Hematopoietic multipotent progenitor cell treated with erythropoietin and hydrocortisone succinate and interleukin-3 and kit ligand, for 8 days (in vitro differentiated cells): ENCODE measurements at regions not wholly inside any gene's neighbourhood (a gene's known extent, or its start where the extent isn't known, plus 50 kb on each side); places are given as distances from the start of the nearest gene placed in this dataset.
"Not testable (repeated sequence)": the region's sequence is repeated elsewhere in the genome, so short reads cannot be mapped to it uniquely, and the experiment has no call there.

ENCODE experiments used
- DNase-seq: peaks from one replicate; pipeline ENCODE4 v3.0.0-alpha.2; 2015

DNA sequence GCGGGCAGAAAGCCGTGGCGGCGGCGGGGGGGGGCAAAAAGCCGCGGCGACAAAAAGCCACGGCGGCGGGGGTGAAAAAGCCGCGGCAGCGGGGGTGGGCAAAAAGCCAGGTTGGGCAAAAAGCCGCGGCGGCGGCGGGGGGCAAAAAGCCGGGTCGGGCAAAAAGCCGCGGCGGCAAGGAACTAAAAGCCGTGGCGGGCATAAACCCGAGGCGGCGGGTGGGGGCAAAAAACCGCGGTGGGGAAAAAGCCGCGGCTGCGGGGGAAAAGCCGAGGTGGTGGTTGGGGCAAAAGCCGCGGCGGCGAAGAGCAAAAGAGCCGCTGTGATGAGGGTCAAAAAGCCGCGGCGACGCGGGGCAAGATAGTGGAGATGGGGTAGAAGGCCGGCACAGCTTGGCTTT is 1834.2 kb downstream of the FOXD4L5 start:
- DNase-seq: not testable (repeated sequence)

- not testable (repeated sequence) for DNase-seq
Measured at GRCh38 chr9:63425123-63425522, 1859.9 kb downstream of the FOXD4L5 start.

DNA sequence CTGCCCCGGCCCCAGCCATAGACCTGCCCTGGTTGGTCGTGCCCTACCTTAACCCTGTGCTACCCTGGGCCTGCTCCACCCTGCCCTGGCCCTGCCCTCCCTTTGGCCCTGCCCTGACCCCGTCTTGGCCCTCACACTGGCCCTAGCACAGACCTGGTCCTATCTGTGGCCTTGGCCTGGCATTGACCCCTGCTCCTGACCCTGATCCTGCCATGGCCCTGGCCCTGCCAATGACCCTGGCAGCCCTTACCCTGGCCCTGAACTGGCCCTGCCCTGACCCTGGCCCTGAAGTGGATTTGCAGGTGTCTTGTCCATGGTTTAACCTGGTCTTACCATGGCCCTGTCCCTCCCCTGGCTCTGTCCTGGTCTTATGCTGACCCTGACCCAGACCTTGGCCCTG is 1894.1 kb downstream of the FOXD4L5 start:
- not testable (repeated sequence) for DNase-seq

DNA sequence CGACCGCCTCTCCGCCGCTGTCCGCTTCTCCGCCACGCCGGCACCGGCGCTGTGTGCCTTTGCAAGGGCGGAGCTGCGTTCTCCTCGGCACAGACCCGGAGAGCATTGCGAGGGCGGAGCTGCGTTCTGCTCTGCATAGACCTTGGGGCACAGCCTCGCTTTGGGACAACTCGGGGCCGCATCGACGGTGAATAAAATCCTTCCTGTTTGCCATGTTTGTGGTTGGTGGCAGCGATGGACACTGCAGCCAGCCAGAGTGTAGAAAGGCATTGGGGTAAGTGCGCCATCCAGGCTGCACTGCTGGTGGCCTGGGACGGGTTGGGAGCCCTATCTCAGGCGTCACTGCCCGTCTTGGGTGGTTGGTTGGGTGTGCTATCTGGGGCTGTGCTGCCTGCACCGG is 1899.5 kb downstream of the FOXD4L5 start:
- not testable (repeated sequence) for DNase-seq

GRCh38 chr9:63379864-63380263 is 1905.1 kb downstream of the FOXD4L5 start:
- DNase-seq: not testable (repeated sequence)

DNA sequence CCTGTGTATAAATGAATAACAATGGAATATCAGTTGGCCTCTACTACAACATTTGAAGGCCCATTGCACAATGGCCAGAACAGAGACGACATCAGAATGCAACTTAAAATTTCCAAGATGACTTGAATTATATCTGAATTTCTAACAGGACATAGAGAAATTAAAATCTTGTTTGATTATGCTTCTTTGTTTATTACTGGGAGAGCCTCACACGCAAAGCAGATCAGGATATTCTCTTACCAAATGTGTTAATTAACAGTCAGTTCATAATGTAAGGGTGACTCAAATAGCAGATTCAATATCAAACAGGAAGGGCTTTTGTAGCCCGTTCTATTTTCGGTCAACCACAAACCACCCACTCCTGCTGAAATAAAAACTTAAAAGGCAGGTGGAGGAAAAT is 1930.8 kb downstream of the FOXD4L5 start:
- DNase-seq: not testable (repeated sequence)

GRCh38 chr9:63347347-63347746 is 1937.7 kb downstream of the FOXD4L5 start:
- not testable (repeated sequence) for DNase-seq

GRCh38 chr9:63346310-63347048 is 1938.5 kb downstream of the FOXD4L5 start:
- DNase-seq: not testable (repeated sequence)

DNA sequence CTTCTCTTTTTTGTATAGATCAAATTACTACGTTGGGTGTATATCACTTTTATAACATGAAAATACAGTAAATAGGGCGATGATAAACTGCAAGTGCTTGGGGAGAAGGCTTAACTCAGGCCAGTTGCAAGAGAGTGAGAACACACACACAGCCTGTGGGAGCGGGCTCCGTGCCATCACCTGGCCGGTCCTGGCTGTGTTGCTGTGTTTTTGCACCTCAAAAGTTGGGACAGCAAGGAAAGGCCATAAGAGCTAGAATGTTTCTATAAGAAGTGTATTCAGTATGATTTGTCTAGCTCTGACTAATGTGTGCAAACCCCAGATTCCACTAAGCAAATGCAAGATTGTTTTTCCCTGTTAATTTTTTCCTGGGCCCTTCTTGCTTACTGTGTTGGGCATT is 1940.6 kb downstream of the FOXD4L5 start:
- not testable (repeated sequence) for DNase-seq

- DNase-seq: peak; percentile 84
Measured at GRCh38 chr9:63342528-63342927, 1942.5 kb downstream of the FOXD4L5 start.

DNA sequence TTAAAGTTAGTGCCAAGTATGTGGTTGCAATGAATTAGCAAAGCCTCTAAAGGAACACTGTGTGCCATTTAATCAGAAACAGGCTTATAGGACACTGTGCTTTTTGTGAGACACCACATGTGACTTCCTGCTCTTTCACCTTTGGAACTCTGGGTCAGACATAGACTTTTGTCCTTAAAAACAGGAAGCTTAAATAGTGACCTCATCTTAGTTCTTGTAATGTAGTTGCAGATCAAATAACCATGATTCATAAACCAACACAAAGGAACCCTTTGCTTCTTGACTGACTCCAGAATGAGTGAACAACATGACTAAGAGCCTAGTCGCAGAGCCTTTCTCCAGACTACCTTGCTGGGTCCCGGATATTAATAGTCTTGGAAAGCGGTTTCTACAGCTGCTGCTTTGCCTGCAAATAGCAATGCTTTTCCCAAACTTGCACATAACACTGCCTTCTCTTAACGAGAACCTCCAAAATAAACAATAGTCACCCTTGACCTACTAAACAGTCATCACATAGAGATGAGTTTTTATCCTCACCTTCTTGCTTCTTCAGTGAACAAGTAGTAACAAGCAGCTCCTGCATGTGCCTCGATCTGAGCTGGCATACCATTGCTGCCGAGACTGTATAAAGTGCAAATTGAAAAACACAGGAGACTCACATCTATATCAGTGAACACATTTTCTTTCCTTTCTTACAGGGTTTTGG is 1947.0 kb downstream of the FOXD4L5 start:
- not testable (repeated sequence) for DNase-seq

DNA sequence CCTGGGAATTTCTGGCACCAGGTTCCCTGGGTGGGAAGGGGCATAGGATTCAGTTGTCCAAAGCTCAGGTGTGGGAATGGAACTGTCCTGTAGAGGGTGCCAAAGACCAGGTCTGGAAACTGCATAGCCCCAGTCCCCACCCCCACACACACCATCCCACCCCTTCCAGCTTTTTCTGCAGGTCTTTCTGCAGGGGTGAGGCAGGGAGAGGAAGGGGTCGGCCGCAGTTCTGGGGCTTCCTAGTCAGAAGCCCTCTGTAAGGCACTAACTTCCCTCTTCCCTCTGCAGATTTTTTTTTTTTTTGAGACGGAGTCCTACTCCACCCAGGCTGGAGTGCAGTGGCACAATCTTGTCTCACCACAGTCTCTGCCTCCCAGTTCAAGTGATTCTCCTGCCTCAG is 1949.7 kb downstream of the FOXD4L5 start:
- DNase-seq: not testable (repeated sequence)

GRCh38 chr9:63334187-63334586 is 1950.8 kb downstream of the FOXD4L5 start:
- DNase-seq: not testable (repeated sequence)

DNA sequence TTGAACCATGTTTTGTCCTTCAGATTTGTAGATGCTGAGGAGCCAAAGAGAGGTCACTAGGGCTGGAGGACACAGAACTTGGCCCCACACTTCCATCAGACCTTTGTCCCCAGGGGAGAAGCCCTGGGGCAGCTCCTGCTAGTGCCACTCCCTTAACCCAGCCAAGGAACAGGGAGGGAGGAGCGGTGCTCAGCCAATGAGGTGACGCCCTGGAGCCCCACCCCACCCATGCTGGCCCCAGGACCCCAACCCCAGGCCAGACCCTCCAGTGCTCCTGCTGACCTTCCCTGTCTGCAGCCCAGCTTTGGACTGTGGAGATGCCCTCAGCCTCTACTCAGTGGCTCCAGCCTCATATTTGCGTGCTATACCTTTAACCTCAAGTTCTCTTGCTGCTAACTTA is 1951.9 kb downstream of the FOXD4L5 start:
- not testable (repeated sequence) for DNase-seq

DNA sequence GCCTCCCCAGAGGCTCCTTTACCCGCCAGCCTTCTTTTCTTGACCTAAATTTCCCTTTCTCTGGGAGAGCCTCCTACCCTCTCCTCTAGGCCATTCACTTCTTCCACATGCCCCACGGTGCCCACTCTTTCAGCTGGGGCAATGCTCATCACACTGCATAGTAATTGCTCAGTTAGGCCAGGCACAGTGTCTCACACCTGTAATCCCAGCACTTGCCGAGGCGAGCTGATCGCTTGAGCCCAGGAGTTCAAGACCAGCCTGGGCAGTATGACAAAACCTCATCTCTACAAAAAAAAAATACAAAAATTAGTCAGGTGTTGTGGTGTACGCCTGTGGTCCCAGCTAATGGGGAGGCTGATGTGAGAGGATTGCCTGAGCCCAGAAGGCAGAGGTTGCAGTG is 1956.7 kb downstream of the FOXD4L5 start:
- DNase-seq: not testable (repeated sequence)

GRCh38 chr9:63327211-63327610 is 1957.8 kb downstream of the FOXD4L5 start:
- DNase-seq: not testable (repeated sequence)

DNA sequence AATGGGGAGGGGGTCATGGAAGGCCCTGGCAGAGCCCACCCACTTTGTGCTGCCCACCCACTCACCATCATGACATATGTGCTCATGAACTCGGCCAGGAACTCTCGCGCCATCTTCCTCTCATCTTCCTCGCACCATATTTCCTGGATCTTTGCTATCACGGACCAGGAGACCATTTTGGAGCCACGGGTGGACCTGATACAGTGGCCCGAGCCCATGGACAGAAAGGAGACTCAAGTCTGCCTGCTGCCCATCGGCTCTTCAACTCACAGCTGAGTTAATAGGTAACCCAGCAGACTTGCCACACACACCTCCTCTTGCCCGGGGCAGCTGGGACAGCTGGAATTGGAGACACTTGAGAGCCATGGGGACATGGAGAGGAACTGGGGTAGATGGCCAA is 1958.3 kb downstream of the FOXD4L5 start:
- not testable (repeated sequence) for DNase-seq

DNA sequence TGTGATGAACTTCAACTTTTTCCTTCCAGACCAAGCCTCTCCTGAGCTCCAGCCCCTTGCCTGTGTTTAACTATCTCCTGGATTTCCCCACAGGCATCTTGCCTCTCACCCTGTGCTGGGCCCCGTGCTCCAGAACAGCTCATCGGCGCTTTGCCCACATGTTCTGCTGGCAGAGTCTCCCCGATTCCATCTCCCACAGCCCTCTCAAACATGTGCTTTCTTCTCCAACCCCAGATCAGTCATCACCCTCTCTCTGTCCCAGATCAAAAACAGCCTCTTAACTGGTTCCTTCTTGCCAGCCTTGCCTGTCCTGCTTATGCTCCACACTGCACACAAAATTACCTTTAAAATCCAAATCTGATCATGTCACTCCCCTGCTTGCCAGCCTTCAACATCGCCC is 1959.3 kb downstream of the FOXD4L5 start:
- DNase-seq: not testable (repeated sequence)

DNA sequence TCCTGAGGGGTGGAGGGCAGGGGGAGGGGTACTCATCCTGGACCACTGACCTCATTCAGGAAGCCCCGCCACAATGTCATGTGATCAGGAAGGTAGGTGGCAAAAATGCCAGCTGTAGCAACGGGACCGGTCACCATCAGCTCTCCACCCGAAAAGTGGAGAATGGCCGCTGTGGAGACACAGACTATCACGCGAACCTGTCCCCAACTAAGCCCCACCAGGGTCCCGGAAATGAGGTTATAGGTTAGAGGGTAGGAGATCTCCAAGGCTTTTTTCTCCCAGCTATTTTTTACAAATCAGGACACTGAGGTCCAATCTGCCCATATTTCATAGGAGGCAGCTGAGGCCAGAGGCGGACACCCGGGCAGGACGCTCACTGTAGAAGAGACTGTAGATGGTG is 1966.9 kb downstream of the FOXD4L5 start:
- not testable (repeated sequence) for DNase-seq

- not testable (repeated sequence) for DNase-seq
Measured at GRCh38 chr9:63315387-63315786, 1969.6 kb downstream of the FOXD4L5 start.

- not testable (repeated sequence) for DNase-seq
Measured at GRCh38 chr9:63296848-63297247, 1988.2 kb downstream of the FOXD4L5 start.

DNA sequence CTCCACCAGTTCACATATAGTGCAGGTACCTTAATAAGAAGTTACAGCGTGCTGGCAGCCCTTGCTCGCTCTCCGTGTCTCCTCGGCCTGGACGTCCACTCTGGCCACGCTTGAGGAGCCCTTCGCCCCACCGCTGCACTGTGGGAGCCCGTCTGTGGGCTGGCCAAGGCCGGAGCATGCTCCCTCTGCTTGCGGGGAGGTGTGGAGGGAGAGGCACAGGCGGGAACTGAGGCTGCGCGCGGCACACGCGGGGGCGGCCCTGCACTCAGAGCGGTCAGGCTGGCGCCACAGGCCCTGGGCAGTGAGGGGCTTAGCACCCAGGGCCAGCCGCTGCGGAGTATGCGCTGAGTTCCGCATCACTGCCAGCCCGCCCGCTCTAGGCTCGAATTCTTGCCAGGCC is 1988.6 kb downstream of the FOXD4L5 start:
- not testable (repeated sequence) for DNase-seq

GRCh38 chr9:63289971-63290370 is 1995.0 kb downstream of the FOXD4L5 start:
- peak; percentile 21 for DNase-seq
